ENCODE measurements at regions not wholly inside any gene's neighbourhood (a gene's known extent, or its start where the extent isn't known, plus 50 kb on each side); places are given as distances from the start of the nearest gene placed in this dataset.

DNA sequence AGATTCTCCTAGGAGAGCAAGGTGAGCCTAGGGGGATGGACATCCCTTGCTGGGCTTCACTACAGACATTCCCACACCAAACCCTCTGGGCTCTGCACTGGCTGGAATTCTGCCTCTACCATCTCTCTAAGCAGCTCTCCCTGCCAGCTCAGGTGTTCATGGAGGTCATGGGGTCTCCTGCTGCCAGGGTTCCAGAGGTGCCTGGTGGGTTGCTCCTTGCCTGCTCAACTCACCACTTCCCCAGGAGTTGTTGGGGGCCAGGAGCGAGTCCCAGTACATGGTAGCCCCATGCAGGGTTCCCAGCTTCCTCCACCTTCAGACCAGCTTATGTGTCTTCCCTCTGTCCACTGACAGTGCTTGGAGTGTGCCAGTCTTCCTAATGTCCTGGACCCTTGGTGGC, 167.8 kb upstream of the PAQR3 start:
- DNase-seq (ENCODE audit: low read depth in 1 of 2, low spot score in 1 of 2) = no peak
- no peak for TF ChIP-seq POLR2AphosphoS5 (IDR thresholded peaks at IDR 0.05; ENCODE audit: low read depth)
- H3K4me3 ChIP-seq (replicated peaks; ENCODE audit: insufficient read depth, low read length) = no peak overlapping the region
- H3K27me3 ChIP-seq (ENCODE audit: insufficient read depth, poor library complexity, severe bottlenecking) = no peaks in the 10 kb centered on the region
- H3K27ac ChIP-seq (replicated peaks) = no peak overlapping the region

- TF ChIP-seq REST (IDR thresholded peaks at IDR 0.05; ENCODE audit: insufficient replicate concordance, low read depth) (no peak), POLR2AphosphoS5 (IDR thresholded peaks at IDR 0.05; ENCODE audit: low read depth) (no peak), SPI1 (IDR thresholded peaks at IDR 0.05; ENCODE audit: borderline replicate concordance, low read depth) (no peak), GABPA (IDR thresholded peaks at IDR 0.05; ENCODE audit: low read depth) (no peak)
- TF ChIP-seq, protein P1, sequence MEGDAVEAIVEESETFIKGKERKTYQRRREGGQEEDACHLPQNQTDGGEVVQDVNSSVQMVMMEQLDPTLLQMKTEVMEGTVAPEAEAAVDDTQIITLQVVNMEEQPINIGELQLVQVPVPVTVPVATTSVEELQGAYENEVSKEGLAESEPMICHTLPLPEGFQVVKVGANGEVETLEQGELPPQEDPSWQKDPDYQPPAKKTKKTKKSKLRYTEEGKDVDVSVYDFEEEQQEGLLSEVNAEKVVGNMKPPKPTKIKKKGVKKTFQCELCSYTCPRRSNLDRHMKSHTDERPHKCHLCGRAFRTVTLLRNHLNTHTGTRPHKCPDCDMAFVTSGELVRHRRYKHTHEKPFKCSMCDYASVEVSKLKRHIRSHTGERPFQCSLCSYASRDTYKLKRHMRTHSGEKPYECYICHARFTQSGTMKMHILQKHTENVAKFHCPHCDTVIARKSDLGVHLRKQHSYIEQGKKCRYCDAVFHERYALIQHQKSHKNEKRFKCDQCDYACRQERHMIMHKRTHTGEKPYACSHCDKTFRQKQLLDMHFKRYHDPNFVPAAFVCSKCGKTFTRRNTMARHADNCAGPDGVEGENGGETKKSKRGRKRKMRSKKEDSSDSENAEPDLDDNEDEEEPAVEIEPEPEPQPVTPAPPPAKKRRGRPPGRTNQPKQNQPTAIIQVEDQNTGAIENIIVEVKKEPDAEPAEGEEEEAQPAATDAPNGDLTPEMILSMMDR (IDR thresholded peaks at IDR 0.05; ENCODE audit: insufficient read depth, low read length) = no peak
These were observed 149.9 kb upstream of the PAQR3 start for GRCh38 chr4:79088946-79089691.

DNA sequence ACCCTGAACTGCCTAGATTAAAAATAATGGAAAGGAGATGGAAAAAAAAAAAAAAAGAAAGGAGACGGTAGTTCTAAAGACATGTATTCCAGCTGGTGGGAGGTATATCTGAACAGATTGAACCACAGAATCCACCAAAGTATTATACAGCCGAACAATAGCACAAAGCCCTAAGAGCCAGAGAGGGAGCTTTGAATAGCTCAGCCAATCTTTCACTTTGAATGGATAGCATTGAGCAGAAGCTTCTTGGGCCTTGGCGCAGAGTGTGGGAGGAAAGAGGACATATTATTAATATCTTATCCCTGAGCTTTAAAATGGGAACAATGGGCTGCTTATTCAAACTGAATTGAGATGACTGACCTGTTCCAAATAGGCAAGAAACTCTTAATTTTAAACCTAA, 147.8 kb upstream of the PAQR3 start:
- no peak for TF ChIP-seq REST (IDR thresholded peaks at IDR 0.05; ENCODE audit: insufficient replicate concordance, low read depth)
- no peak for TF ChIP-seq SPI1 (IDR thresholded peaks at IDR 0.05; ENCODE audit: borderline replicate concordance, low read depth)
- TF ChIP-seq POLR2AphosphoS5 (IDR thresholded peaks at IDR 0.05; ENCODE audit: low read depth) = no peak
- TF ChIP-seq GABPA (IDR thresholded peaks at IDR 0.05; ENCODE audit: low read depth) = no peak
- TF ChIP-seq, protein P1 (IDR thresholded peaks at IDR 0.05; ENCODE audit: insufficient read depth, low read length) = no peak
- no peaks in the 10 kb centered on the region for H3K27me3 ChIP-seq (ENCODE audit: insufficient read depth, poor library complexity, severe bottlenecking)
- no peak for DNase-seq (ENCODE audit: low read depth in 1 of 2, low spot score in 1 of 2)
- H3K4me3 ChIP-seq (replicated peaks; ENCODE audit: insufficient read depth, low read length) = no peak overlapping the region
- no peak overlapping the region for H3K27ac ChIP-seq (replicated peaks)

More at GRCh38 chr4:79088946-79089691, 149.9 kb upstream of the PAQR3 start:
- no peak for DNase-seq (ENCODE audit: low read depth in 1 of 2, low spot score in 1 of 2)
- Histone ChIP-seq H3K27me3 (ENCODE audit: insufficient read depth, poor library complexity, severe bottlenecking) (no peaks in the 10 kb centered on the region), H3K4me3 (replicated peaks; ENCODE audit: insufficient read depth, low read length) (no peak overlapping the region), H3K27ac (replicated peaks) (no peak overlapping the region)

GRCh38 chr4:79083406-79084010, 144.3 kb upstream of the PAQR3 start:
- Histone ChIP-seq H3K27me3 (ENCODE audit: insufficient read depth, poor library complexity, severe bottlenecking) (no peaks in the 10 kb centered on the region), H3K27ac (replicated peaks) (no peak overlapping the region), H3K4me3 (replicated peaks; ENCODE audit: insufficient read depth, low read length) (no peak overlapping the region)
- DNase-seq (ENCODE audit: low read depth in 1 of 2, low spot score in 1 of 2) = no peak
- TF ChIP-seq, protein P1 (IDR thresholded peaks at IDR 0.05; ENCODE audit: insufficient read depth, low read length) = no peak
- TF ChIP-seq SPI1 (IDR thresholded peaks at IDR 0.05; ENCODE audit: borderline replicate concordance, low read depth) = no peak

Data from HL-60 (cell line).